IPS DF 6.9 (cell line): ENCODE measurements at regions not wholly inside any gene's neighbourhood (a gene's known extent, or its start where the extent isn't known, plus 50 kb on each side); places are given as distances from the start of the nearest gene placed in this dataset.
A peak's percentile ranks its signal among the peaks of the same experiment; 100 is the strongest.

ENCODE experiments used
- DNase-seq: peaks from one replicate; pipeline ENCODE4 v3.0.0-alpha.2; 2013; ENCODE audit warnings: low read depth, low spot score
- H3K27ac ChIP-seq: one replicate; pipeline ENCODE4 v1.5.1; 2013; ENCODE audit warnings: low read length, control low read depth
- H3K27me3 ChIP-seq: 2 replicates; pipeline ENCODE4 v1.6.1; 2013; ENCODE audit warnings: mild to moderate bottlenecking, low read length; ENCODE audit not compliant: control insufficient read depth, insufficient read depth
- H3K36me3 ChIP-seq: 2 replicates; pipeline ENCODE4 v1.6.1; 2013; ENCODE audit warnings: low read length; ENCODE audit not compliant: control insufficient read depth, insufficient read depth
- H3K4me1 ChIP-seq: 2 replicates; pipeline ENCODE4 v1.6.1; 2013; ENCODE audit warnings: low read length; ENCODE audit not compliant: control insufficient read depth, insufficient read depth
- H3K4me3 ChIP-seq: 2 replicates; pipeline ENCODE4 v1.5.1; 2013; ENCODE audit warnings: mild to moderate bottlenecking, low read length
- H3K9me3 ChIP-seq: 2 replicates; pipeline ENCODE4 v1.6.1; 2013; ENCODE audit warnings: low read length, inconsistent platforms; ENCODE audit not compliant: control insufficient read depth, insufficient read depth
- WGBS: extraction: QIAGEN DNeasy Blood & Tissue Kit; methylation state at CpG from one replicate; pipeline ENCODE4 v1.1.7; 2013; ENCODE audit warnings: mixed read lengths, missing lambda C conversion rate; ENCODE audit not compliant: insufficient read length, insufficient coverage; 5-methylcytosine and 5-hydroxymethylcytosine counted together

GRCh38 chr5:65068410-65068809 lies 299.7 kb downstream of the CWC27 start:
- 0 out of 2 replicates have a peak, but pooled peaks cover 2% of the 10 kb centered on the region for H3K4me1 ChIP-seq
- H3K36me3 ChIP-seq = no peaks in the 10 kb centered on the region
- H3K27me3 ChIP-seq = no peaks in the 10 kb centered on the region
- no peak for DNase-seq
- WGBS = no CpG with 5 or more reads among the region's 2 CpGs
- no peak overlapping the region for H3K4me3 ChIP-seq
- H3K27ac ChIP-seq = no peak overlapping the region
- H3K9me3 ChIP-seq = no peaks in the 10 kb centered on the region

- Histone ChIP-seq H3K27me3 (no peaks in the 10 kb centered on the region), H3K36me3 (no peaks in the 10 kb centered on the region), H3K4me3 (no peak overlapping the region), H3K4me1 (0 out of 2 replicates have a peak, but pooled peaks cover 2% of the 10 kb centered on the region), H3K9me3 (no peaks in the 10 kb centered on the region), H3K27ac (no peak overlapping the region)
- no peak for DNase-seq
- WGBS = no CpG with 5 or more reads among the region's 1 CpG
Measured at GRCh38 chr5:65070026-65070425, 301.3 kb downstream of the CWC27 start.

- H3K9me3 ChIP-seq = no peaks in the 10 kb centered on the region
Measured at GRCh38 chr5:65072850-65073249, 304.1 kb downstream of the CWC27 start.

GRCh38 chr5:65073250-65073661 lies 304.5 kb downstream of the CWC27 start:
- H3K36me3 ChIP-seq = no peaks in the 10 kb centered on the region
- 0 out of 2 replicates have a peak, but pooled peaks cover 1% of the 10 kb centered on the region for H3K4me1 ChIP-seq
- no peaks in the 10 kb centered on the region for H3K9me3 ChIP-seq
- no CpG with 5 or more reads among the region's 8 CpGs for WGBS
- no peak for DNase-seq
- H3K4me3 ChIP-seq = no peak overlapping the region
- H3K27ac ChIP-seq = no peak overlapping the region
- no peaks in the 10 kb centered on the region for H3K27me3 ChIP-seq

More at GRCh38 chr5:65072850-65073249, 304.1 kb downstream of the CWC27 start:
- 0 out of 2 replicates have a peak, but pooled peaks cover 1% of the 10 kb centered on the region for H3K4me1 ChIP-seq
- DNase-seq = no peak
- WGBS = no CpG with 5 or more reads among the region's 8 CpGs
- no peak overlapping the region for H3K4me3 ChIP-seq
- H3K27me3 ChIP-seq = no peaks in the 10 kb centered on the region
- no peaks in the 10 kb centered on the region for H3K36me3 ChIP-seq
- H3K27ac ChIP-seq = no peak overlapping the region

GRCh38 chr5:65075623-65076250 lies 307.0 kb downstream of the CWC27 start:
- no peaks in the 10 kb centered on the region for H3K27me3 ChIP-seq
- no peaks in the 10 kb centered on the region for H3K9me3 ChIP-seq
- no peak overlapping the region for H3K4me3 ChIP-seq
- H3K36me3 ChIP-seq = no peaks in the 10 kb centered on the region
- no peak overlapping the region for H3K27ac ChIP-seq
- no CpG with 5 or more reads among the region's 2 CpGs for whole genome bisulfite sequencing
- H3K4me1 ChIP-seq = 0 out of 2 replicates have a peak, but pooled peaks cover 1% of the 10 kb centered on the region
- no peak for DNase-seq

GRCh38 chr5:65076251-65076869 lies 307.6 kb downstream of the CWC27 start:
- WGBS = no CpG with 5 or more reads among the region's 5 CpGs
- no peak overlapping the region for H3K27ac ChIP-seq
- no peaks in the 10 kb centered on the region for H3K27me3 ChIP-seq
- H3K36me3 ChIP-seq = no peaks in the 10 kb centered on the region
- H3K4me1 ChIP-seq = 0 out of 2 replicates have a peak, but pooled peaks cover 1% of the 10 kb centered on the region
- H3K4me3 ChIP-seq = no peak overlapping the region
- H3K9me3 ChIP-seq = no peaks in the 10 kb centered on the region
- DNase-seq = peak; percentile 39

- no peaks in the 10 kb centered on the region for H3K36me3 ChIP-seq
Measured at GRCh38 chr5:65077653-65078052, 308.9 kb downstream of the CWC27 start.

GRCh38 chr5:65078331-65078730 lies 309.6 kb downstream of the CWC27 start:
- no peak overlapping the region for H3K27ac ChIP-seq
- DNase-seq = no peak

More at GRCh38 chr5:65077653-65078052, 308.9 kb downstream of the CWC27 start:
- H3K27me3 ChIP-seq = no peaks in the 10 kb centered on the region
- H3K4me1 ChIP-seq = 0 out of 2 replicates have a peak, but pooled peaks cover 1% of the 10 kb centered on the region
- no peaks in the 10 kb centered on the region for H3K9me3 ChIP-seq
- no CpG with 5 or more reads among the region's 4 CpGs for WGBS
- no peak overlapping the region for H3K27ac ChIP-seq
- H3K4me3 ChIP-seq = no peak overlapping the region
- DNase-seq = no peak

GRCh38 chr5:65081071-65081470 lies 312.3 kb downstream of the CWC27 start:
- Histone ChIP-seq H3K36me3 (no peaks in the 10 kb centered on the region), H3K27ac (no peak overlapping the region), H3K4me1 (0 out of 2 replicates have a peak, but pooled peaks cover 1% of the 10 kb centered on the region), H3K4me3 (no peak overlapping the region), H3K27me3 (no peaks in the 10 kb centered on the region), H3K9me3 (no peaks in the 10 kb centered on the region)
- DNase-seq = no peak

More at GRCh38 chr5:65078331-65078730, 309.6 kb downstream of the CWC27 start:
- Histone ChIP-seq H3K27me3 (no peaks in the 10 kb centered on the region), H3K9me3 (no peaks in the 10 kb centered on the region), H3K4me3 (no peak overlapping the region), H3K36me3 (no peaks in the 10 kb centered on the region), H3K4me1 (0 out of 2 replicates have a peak, but pooled peaks cover 1% of the 10 kb centered on the region)
- no CpG with 5 or more reads among the region's 4 CpGs for whole genome bisulfite sequencing

GRCh38 chr5:65084795-65085515 lies 316.2 kb downstream of the CWC27 start:
- no peaks in the 10 kb centered on the region for H3K4me1 ChIP-seq
- no peak overlapping the region for H3K27ac ChIP-seq
- no peaks in the 10 kb centered on the region for H3K27me3 ChIP-seq
- no peak for DNase-seq
- no peaks in the 10 kb centered on the region for H3K9me3 ChIP-seq
- no peaks in the 10 kb centered on the region for H3K36me3 ChIP-seq
- H3K4me3 ChIP-seq = no peak overlapping the region
- WGBS = no CpG with 5 or more reads among the region's 3 CpGs
